WTC11 (cell line): ENCODE measurements at regions not wholly inside any gene's neighbourhood (a gene's known extent, or its start where the extent isn't known, plus 50 kb on each side); places are given as distances from the start of the nearest gene placed in this dataset.
"Not testable (repeated sequence)": the region's sequence is repeated elsewhere in the genome, so short reads cannot be mapped to it uniquely, and the experiment has no call there.

ENCODE experiments used
- ATAC-seq: fragments of 200-7000 bp; cut with Tn5 transposase; 2 replicates; pipeline ENCODE4 v1.10.0; 2021; ENCODE audit warnings: mild to moderate bottlenecking, moderate library complexity
- CTCF ChIA-PET: fragments of 300-600 bp; sonication (Branson Sonifier 250); formaldehyde crosslinking; loops from one replicate; lab custom pipeline; 2021; ENCODE audit warnings: antibody characterized with exemption; lab: Charles Lee
- POLR2A ChIA-PET: fragments of 350-600 bp; sonication (Branson Sonifier 250); formaldehyde crosslinking; loops from one replicate; lab custom pipeline; 2021; ENCODE audit warnings: antibody characterized with exemption; lab: Charles Lee
- DNase-seq: peaks from one replicate; pipeline ENCODE4 v3.0.0; 2021; ENCODE audit warnings: low spot score
- H3K27ac Mint-ChIP-seq: 2 replicates; pipeline ENCODE4 v1.8.0; 2021; ENCODE audit warnings: mixed read lengths
- H3K27me3 Mint-ChIP-seq: 2 replicates; pipeline ENCODE4 v1.8.0; 2021; ENCODE audit warnings: low read depth, mild to moderate bottlenecking, moderate library complexity, mixed read lengths
- H3K36me3 Mint-ChIP-seq: 2 replicates; pipeline ENCODE4 v1.8.0; 2021; ENCODE audit warnings: mixed read lengths
- H3K4me1 Mint-ChIP-seq: 2 replicates; pipeline ENCODE4 v1.8.0; 2022; ENCODE audit warnings: mixed read lengths
- H3K4me3 Mint-ChIP-seq: 2 replicates; pipeline ENCODE4 v1.8.0; 2021; ENCODE audit warnings: mild to moderate bottlenecking, moderate library complexity, mixed read lengths
- H3K9me3 Mint-ChIP-seq: 2 replicates; pipeline ENCODE4 v1.8.0; 2021; ENCODE audit warnings: mixed read lengths
- CREM ChIP-seq: sonication (generic); formaldehyde crosslinking; IDR thresholded peaks from 2 replicates; pipeline ENCODE4 v1.8.1; 2022; ENCODE audit warnings: mild to moderate bottlenecking, missing genetic modification reagents, moderate library complexity
- E2F5 ChIP-seq: sonication (generic); formaldehyde crosslinking; IDR thresholded peaks from 2 replicates; pipeline ENCODE4 v1.8.1; 2022; ENCODE audit warnings: mild to moderate bottlenecking, moderate library complexity, missing genetic modification reagents
- GTF2I ChIP-seq: fragments of 250-450 bp; sonication (Bioruptor Pico); conservative IDR thresholded peaks from 2 replicates; pipeline ENCODE4 v1.4.0; 2021; ENCODE audit warnings: mild to moderate bottlenecking
- HMGA2 ChIP-seq: fragments of 250-450 bp; sonication (Bioruptor Pico); IDR thresholded peaks from 2 replicates; pipeline ENCODE4 v1.4.0; 2021; ENCODE audit warnings: mild to moderate bottlenecking, moderate library complexity
- MAX ChIP-seq: sonication (generic); formaldehyde crosslinking; IDR thresholded peaks from 2 replicates; pipeline ENCODE4 v1.8.0; 2022; ENCODE audit warnings: mild to moderate bottlenecking, missing genetic modification reagents
- MXD4 ChIP-seq: fragments of 250-450 bp; sonication (Bioruptor Pico); IDR thresholded peaks from 2 replicates; pipeline ENCODE4 v1.8.0; 2021; ENCODE audit warnings: mild to moderate bottlenecking, moderate library complexity, borderline replicate concordance
- NFATC4 ChIP-seq: fragments of 250-450 bp; sonication (Bioruptor Pico); IDR thresholded peaks from 2 replicates; pipeline ENCODE4 v1.9.0; 2021; ENCODE audit warnings: mild to moderate bottlenecking
- OVOL2 ChIP-seq: fragments of 250-450 bp; sonication (Bioruptor Pico); IDR thresholded peaks from 2 replicates; pipeline ENCODE4 v1.9.0; 2021; ENCODE audit warnings: mild to moderate bottlenecking, borderline replicate concordance
- ZBTB21 ChIP-seq: sonication (generic); formaldehyde crosslinking; IDR thresholded peaks from 2 replicates; pipeline ENCODE4 v1.8.1; 2023; ENCODE audit warnings: mild to moderate bottlenecking, missing genetic modification reagents, borderline replicate concordance
- ZBTB43 ChIP-seq: sonication (generic); formaldehyde crosslinking; IDR thresholded peaks from 2 replicates; pipeline ENCODE4 v1.8.1; 2023; ENCODE audit warnings: mild to moderate bottlenecking, missing genetic modification reagents
- ZNF263 ChIP-seq: sonication (generic); formaldehyde crosslinking; IDR thresholded peaks from 2 replicates; pipeline ENCODE4 v1.8.1; 2022; ENCODE audit warnings: low read depth, mild to moderate bottlenecking, moderate library complexity, missing genetic modification reagents
- TF ChIP-seq, protein P1 (sequence below): sonication (generic); formaldehyde crosslinking; IDR thresholded peaks from 2 replicates; pipeline ENCODE4 v1.8.0; 2022; ENCODE audit warnings: mild to moderate bottlenecking, missing genetic modification reagents

- ChIA-PET CTCF (no interaction called here), POLR2A (no interaction called here)
- H3K27ac Mint-ChIP-seq, result 0 out of 2 replicates have a peak overlapping the region, but pooled peaks have one; percentile 9
- H3K4me1 Mint-ChIP-seq, result peaks cover 57% of the 10 kb centered on the region
- no peak for ATAC-seq
- TF ChIP-seq ZBTB43 (CRISPR knock-in tag) (no peak), OVOL2 (CRISPR knock-in tag) (no peak), E2F5 (CRISPR knock-in tag) (no peak), NFATC4 (no peak), ZNF263 (CRISPR knock-in tag) (no peak), MXD4 (CRISPR knock-in tag) (no peak), ZBTB21 (no peak), MAX (CRISPR knock-in tag) (no peak), GTF2I (CRISPR knock-in tag) (no peak)
- TF ChIP-seq, protein P1, sequence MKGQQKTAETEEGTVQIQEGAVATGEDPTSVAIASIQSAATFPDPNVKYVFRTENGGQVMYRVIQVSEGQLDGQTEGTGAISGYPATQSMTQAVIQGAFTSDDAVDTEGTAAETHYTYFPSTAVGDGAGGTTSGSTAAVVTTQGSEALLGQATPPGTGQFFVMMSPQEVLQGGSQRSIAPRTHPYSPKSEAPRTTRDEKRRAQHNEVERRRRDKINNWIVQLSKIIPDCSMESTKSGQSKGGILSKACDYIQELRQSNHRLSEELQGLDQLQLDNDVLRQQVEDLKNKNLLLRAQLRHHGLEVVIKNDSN, result no peak
- H3K4me3 Mint-ChIP-seq, result no peak overlapping the region
- no peaks in the 10 kb centered on the region for H3K27me3 Mint-ChIP-seq
- H3K9me3 Mint-ChIP-seq, result peaks cover 31% of the 10 kb centered on the region
- H3K36me3 Mint-ChIP-seq, result peaks cover 3% of the 10 kb centered on the region; the same call in 1 of the 2 replicates
- DNase-seq, result no peak
Observed at GRCh38 chr5:108543486-108543885, 161.6 kb upstream of the FBXL17 start.

GRCh38 chr5:108541836-108542235 lies 159.9 kb upstream of the FBXL17 start:
- no peak for TF ChIP-seq E2F5 (CRISPR knock-in tag)
- no peak for TF ChIP-seq HMGA2
- ATAC-seq (no peak), DNase-seq (no peak)
- POLR2A ChIA-PET, result interaction anchor here (1.5 kb wide), 1 partner anchor 186 kb away, joined by 3 read pairs; no protein-coding TSS in a partner anchor
- Mint-ChIP-seq H3K9me3 (peaks cover 19% of the 10 kb centered on the region), H3K4me1 (peaks cover 56% of the 10 kb centered on the region), H3K27ac (peak overlapping the region; percentile 13; the same call in 1 of the 2 replicates), H3K4me3 (no peak overlapping the region), H3K27me3 (no peaks in the 10 kb centered on the region), H3K36me3 (peaks cover 3% of the 10 kb centered on the region; the same call in 1 of the 2 replicates)
- CTCF ChIA-PET, result no interaction called here

GRCh38 chr5:108536321-108536720 lies 154.4 kb upstream of the FBXL17 start:
- CTCF ChIA-PET, result no interaction called here
- TF ChIP-seq CREM (CRISPR knock-in tag), result no peak
- peak; percentile 62 for ATAC-seq
- no peaks in the 10 kb centered on the region; the same call in none of the 2 replicates for H3K27me3 Mint-ChIP-seq
- POLR2A ChIA-PET, result no interaction called here
- no peak overlapping the region for H3K4me3 Mint-ChIP-seq
- peaks cover 45% of the 10 kb centered on the region for H3K4me1 Mint-ChIP-seq
- peaks cover 32% of the 10 kb centered on the region for H3K9me3 Mint-ChIP-seq
- H3K27ac Mint-ChIP-seq, result no peak overlapping the region
- DNase-seq, result no peak
- H3K36me3 Mint-ChIP-seq, result peaks cover 16% of the 10 kb centered on the region

DNA sequence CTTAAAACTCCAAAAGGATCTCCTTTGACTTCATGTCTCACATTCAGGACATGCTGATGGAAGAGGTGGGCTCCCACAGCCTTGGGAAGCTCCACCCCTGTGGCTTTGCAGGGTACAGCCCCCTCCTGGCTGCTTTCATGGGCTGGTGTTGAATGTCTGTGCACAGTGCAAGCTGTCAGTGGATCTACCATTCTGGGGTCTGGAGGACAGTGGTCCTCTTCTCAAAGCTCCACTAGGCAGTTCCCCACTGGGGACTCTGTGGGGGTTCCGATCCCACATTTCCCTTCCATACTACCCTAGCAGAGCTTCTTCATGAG lies 150.2 kb upstream of the FBXL17 start:
- H3K27ac Mint-ChIP-seq, POLR2A ChIA-PET, H3K4me3 Mint-ChIP-seq, H3K27me3 Mint-ChIP-seq, ATAC-seq, DNase-seq, CTCF ChIA-PET: not testable (repeated sequence)
- Mint-ChIP-seq H3K36me3 (peaks cover 34% of the 10 kb centered on the region), H3K9me3 (peaks cover 51% of the 10 kb centered on the region), H3K4me1 (peaks cover 24% of the 10 kb centered on the region)
